ENCODE measurements at regions not wholly inside any gene's neighbourhood (a gene's known extent, or its start where the extent isn't known, plus 50 kb on each side); places are given as distances from the start of the nearest gene placed in this dataset.
"Not testable (repeated sequence)": the region's sequence is repeated elsewhere in the genome, so short reads cannot be mapped to it uniquely, and the experiment has no call there.

- H3K4me3 ChIP-seq = no peak overlapping the region
- no peaks in the 10 kb centered on the region for H3K36me3 ChIP-seq (ENCODE audit: low read depth)
- no peaks in the 10 kb centered on the region for H3K9me3 ChIP-seq
- no peak for ATAC-seq
- TF ChIP-seq, protein P1, sequence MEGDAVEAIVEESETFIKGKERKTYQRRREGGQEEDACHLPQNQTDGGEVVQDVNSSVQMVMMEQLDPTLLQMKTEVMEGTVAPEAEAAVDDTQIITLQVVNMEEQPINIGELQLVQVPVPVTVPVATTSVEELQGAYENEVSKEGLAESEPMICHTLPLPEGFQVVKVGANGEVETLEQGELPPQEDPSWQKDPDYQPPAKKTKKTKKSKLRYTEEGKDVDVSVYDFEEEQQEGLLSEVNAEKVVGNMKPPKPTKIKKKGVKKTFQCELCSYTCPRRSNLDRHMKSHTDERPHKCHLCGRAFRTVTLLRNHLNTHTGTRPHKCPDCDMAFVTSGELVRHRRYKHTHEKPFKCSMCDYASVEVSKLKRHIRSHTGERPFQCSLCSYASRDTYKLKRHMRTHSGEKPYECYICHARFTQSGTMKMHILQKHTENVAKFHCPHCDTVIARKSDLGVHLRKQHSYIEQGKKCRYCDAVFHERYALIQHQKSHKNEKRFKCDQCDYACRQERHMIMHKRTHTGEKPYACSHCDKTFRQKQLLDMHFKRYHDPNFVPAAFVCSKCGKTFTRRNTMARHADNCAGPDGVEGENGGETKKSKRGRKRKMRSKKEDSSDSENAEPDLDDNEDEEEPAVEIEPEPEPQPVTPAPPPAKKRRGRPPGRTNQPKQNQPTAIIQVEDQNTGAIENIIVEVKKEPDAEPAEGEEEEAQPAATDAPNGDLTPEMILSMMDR (IDR thresholded peaks at IDR 0.05) = no peak
- DNase-seq = no peak
- intact Hi-C loops (cut with DNase I, micrococcal nuclease) = no loop called here
- no peaks in the 10 kb centered on the region for H3K4me1 ChIP-seq (ENCODE audit: low read depth)
Measured at GRCh38 chr5:143524338-143524945, 121.0 kb upstream of the NR3C1 start.

DNA sequence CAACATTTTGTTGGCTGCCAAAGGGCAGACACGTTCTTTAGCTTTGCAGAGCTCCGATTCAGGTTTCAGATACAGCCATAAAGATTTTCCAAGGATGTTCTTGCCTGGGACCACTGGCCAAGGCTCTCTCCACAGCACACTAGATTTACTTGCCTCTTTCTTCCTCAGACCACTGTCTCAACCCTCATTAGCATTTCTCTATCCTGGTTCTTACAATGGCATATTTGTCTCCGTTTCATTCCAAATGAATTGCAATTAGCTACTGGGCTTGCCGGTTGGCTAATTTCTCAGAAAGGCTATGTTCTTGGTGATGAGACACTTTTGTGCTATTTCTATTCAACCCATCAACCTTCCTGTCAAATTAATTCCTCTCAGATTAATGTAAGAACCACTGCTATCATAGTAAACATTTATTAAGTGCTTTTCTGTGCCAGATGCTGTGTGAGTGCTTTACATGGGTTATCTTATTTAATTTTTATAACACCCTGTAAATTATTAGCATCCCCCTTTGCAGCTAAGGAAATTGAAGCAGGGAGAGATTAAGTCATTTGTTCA lies 118.4 kb upstream of the NR3C1 start:
- Histone ChIP-seq H3K4me1 (ENCODE audit: low read depth) (no peaks in the 10 kb centered on the region), H3K4me3 (no peak overlapping the region), H3K9me3 (no peaks in the 10 kb centered on the region), H3K36me3 (ENCODE audit: low read depth) (no peaks in the 10 kb centered on the region)
- ATAC-seq = no peak
- TF ChIP-seq, protein P1 (IDR thresholded peaks at IDR 0.05) = no peak
- intact Hi-C loops (cut with DNase I, micrococcal nuclease) = no loop called here
- no peak for DNase-seq

DNA sequence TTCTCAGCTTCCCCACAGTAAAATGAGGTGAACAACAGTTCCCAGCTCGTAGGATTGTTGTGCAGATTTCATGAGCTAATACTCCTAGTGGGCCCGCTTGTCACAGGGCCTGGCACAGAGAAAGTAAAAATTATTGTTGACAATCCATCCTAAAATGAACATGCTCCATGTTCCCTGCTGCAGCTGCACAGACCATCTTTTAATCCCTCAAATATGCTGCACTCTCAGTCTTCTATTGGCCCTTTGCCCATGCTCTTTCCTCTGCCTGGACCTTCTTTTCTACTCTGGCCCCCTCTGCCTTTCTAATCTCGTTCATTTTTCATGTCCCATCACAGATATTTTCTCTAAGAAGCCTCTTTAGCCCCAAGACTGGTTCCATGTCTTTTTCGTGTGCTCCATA lies 117.7 kb upstream of the NR3C1 start:
- Histone ChIP-seq H3K4me3 (no peak overlapping the region), H3K4me1 (ENCODE audit: low read depth) (no peaks in the 10 kb centered on the region), H3K9me3 (no peaks in the 10 kb centered on the region), H3K36me3 (ENCODE audit: low read depth) (no peaks in the 10 kb centered on the region)
- intact Hi-C loops (cut with DNase I, micrococcal nuclease) = no loop called here
- TF ChIP-seq, protein P1 (IDR thresholded peaks at IDR 0.05) = no peak
- no peak for DNase-seq
- no peak for ATAC-seq

GRCh38 chr5:143519215-143519614 lies 115.7 kb upstream of the NR3C1 start:
- intact Hi-C loops (cut with DNase I, micrococcal nuclease); DNase-seq; H3K36me3 ChIP-seq (ENCODE audit: low read depth); ATAC-seq; H3K9me3 ChIP-seq; H3K4me3 ChIP-seq; H3K4me1 ChIP-seq (ENCODE audit: low read depth): not testable (repeated sequence)

GRCh38 chr5:143517824-143518223 lies 114.3 kb upstream of the NR3C1 start:
- intact Hi-C loops (cut with DNase I, micrococcal nuclease) = not testable (repeated sequence)

GRCh38 chr5:143516249-143516648 lies 112.8 kb upstream of the NR3C1 start:
- no peaks in the 10 kb centered on the region for H3K9me3 ChIP-seq
- H3K4me3 ChIP-seq = no peak overlapping the region
- H3K4me1 ChIP-seq (ENCODE audit: low read depth) = no peaks in the 10 kb centered on the region
- ATAC-seq (no peak), DNase-seq (no peak)
- TF ChIP-seq, protein P1 (IDR thresholded peaks at IDR 0.05) = no peak
- intact Hi-C loops (cut with DNase I, micrococcal nuclease) = no loop called here
- no peaks in the 10 kb centered on the region for H3K36me3 ChIP-seq (ENCODE audit: low read depth)

More at GRCh38 chr5:143517824-143518223, 114.3 kb upstream of the NR3C1 start:
- not testable (repeated sequence) for H3K36me3 ChIP-seq (ENCODE audit: low read depth); DNase-seq; H3K4me3 ChIP-seq; H3K4me1 ChIP-seq (ENCODE audit: low read depth); ATAC-seq; H3K9me3 ChIP-seq

DNA sequence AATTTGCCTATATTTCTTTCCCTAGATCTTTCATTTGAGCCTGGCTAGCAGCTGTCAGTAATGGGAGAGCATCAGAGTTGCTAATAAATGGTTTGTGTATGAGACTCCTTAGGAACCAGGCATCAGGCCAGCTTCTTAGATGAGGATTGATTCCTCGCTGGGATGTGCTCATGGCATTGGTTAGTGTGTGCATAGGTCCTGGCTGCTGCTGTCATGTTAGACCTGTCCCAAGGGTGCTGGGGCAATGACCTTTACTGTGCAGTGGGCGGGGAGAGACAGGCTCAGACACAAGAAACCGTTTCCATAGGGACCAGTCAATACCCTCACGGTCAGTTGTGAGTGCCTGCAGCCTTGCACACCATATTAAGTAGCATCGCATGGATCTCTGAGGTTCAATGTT lies 112.3 kb upstream of the NR3C1 start:
- DNase-seq (no peak), ATAC-seq (no peak)
- no peaks in the 10 kb centered on the region for H3K9me3 ChIP-seq
- H3K36me3 ChIP-seq (ENCODE audit: low read depth) = no peaks in the 10 kb centered on the region
- TF ChIP-seq, protein P1 (IDR thresholded peaks at IDR 0.05) = no peak
- intact Hi-C loops (cut with DNase I, micrococcal nuclease) = no loop called here
- H3K4me1 ChIP-seq (ENCODE audit: low read depth) = no peaks in the 10 kb centered on the region
- H3K4me3 ChIP-seq = no peak overlapping the region
